LNCaP clone FGC (cell line): ENCODE measurements at regions not wholly inside any gene's neighbourhood (a gene's known extent, or its start where the extent isn't known, plus 50 kb on each side); places are given as distances from the start of the nearest gene placed in this dataset.

Source experiments
- DNase-seq: peaks from one replicate; pipeline ENCODE4 v3.0.0-alpha.2; 2011; ENCODE audit warnings: low read depth
- H3K4me3 ChIP-seq: 2 replicates; pipeline ENCODE4 v1.5.1; 2011; ENCODE audit warnings: mild to moderate bottlenecking, low read depth, low read length, control low read depth
- TF ChIP-seq, protein P1 (sequence below): IDR thresholded peaks from 2 replicates; pipeline ENCODE4 v1.5.1; 2012; ENCODE audit warnings: mild to moderate bottlenecking; ENCODE audit not compliant: control insufficient read depth, insufficient read depth; ENCODE audit errors: extremely low read depth

DNA sequence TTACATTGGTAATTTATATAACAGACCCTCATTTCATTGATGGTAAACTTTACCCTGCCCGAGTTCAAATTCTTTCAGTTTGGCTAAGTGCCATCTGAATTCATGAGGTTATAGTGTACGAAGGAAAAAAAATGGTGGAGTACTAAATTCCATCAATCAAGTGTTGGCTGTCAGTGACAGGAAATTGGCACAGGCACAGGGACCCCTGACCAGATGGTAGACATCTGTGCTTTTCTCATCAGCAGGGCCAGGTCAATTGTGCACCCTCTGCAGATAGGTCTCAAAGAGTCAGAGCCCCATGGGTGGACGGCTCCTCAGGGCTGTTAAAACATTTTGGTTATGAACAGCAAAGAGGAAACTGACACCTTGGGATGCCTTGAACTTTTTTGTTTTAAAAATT lies 439.2 kb downstream of the SETBP1 start:
- TF ChIP-seq, protein P1, sequence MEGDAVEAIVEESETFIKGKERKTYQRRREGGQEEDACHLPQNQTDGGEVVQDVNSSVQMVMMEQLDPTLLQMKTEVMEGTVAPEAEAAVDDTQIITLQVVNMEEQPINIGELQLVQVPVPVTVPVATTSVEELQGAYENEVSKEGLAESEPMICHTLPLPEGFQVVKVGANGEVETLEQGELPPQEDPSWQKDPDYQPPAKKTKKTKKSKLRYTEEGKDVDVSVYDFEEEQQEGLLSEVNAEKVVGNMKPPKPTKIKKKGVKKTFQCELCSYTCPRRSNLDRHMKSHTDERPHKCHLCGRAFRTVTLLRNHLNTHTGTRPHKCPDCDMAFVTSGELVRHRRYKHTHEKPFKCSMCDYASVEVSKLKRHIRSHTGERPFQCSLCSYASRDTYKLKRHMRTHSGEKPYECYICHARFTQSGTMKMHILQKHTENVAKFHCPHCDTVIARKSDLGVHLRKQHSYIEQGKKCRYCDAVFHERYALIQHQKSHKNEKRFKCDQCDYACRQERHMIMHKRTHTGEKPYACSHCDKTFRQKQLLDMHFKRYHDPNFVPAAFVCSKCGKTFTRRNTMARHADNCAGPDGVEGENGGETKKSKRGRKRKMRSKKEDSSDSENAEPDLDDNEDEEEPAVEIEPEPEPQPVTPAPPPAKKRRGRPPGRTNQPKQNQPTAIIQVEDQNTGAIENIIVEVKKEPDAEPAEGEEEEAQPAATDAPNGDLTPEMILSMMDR: no peak
- DNase-seq: no peak
- no peak overlapping the region for H3K4me3 ChIP-seq

DNA sequence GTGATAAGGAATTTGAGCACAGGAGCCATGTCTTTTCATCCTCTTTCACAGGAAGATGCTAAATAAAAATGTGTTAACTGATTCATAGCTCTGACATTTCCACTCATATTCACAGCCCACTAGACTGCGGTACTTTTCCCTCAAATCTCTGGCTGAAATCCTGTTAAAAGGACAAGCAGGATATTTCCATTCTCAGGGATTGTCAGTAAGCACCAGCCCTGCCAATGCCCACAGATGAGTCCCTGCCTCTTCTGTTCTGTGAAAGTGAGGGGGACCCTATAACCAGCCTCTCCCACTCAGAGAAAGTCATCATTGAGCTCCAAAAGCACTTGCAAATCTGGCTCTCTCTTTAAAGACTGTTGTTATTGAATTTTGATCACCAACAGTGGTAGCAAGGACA lies 440.5 kb downstream of the SETBP1 start:
- TF ChIP-seq, protein P1: no peak
- no peak overlapping the region for H3K4me3 ChIP-seq
- DNase-seq: no peak

DNA sequence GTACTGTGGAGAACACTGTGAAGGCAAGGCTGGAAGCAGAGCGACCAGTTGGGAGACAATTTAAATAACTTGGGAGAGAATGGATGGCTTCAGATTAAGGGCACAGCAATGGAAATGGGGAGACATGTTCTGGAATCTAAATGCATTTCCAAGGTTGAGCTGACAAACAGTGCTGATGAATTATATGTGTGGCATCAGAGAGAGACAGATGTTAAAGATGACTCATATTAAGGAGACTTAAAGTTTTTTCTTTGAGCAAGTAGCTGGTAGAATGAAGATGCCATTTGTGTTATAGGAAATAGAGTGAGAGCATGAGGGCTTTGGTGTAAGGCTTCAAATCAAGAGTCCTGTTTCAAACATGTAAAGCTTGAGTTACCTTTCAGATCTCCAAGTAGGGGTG lies 441.8 kb downstream of the SETBP1 start:
- TF ChIP-seq, protein P1: no peak
- DNase-seq: no peak
- no peak overlapping the region for H3K4me3 ChIP-seq

DNA sequence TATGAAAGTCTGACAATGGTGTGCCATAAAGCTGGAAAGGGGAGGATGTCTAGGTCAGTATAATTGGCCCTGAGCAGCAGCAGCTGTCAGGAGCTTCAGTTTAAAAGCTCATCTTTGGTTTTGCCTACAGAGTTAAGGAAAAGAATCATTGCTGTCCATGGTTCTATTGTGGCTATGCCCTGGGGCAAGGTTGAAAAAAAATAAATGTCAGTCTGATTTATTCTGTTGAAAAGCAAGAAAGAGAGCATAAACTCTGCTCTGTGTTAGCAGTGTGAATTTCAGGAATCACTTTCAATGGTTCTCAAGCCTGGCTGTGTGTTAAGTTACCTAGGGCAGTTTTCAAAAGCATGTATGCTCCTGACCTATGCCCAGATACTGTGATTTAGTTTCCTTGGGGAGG lies 446.7 kb downstream of the SETBP1 start:
- TF ChIP-seq, protein P1: no peak
- DNase-seq: no peak
- H3K4me3 ChIP-seq: no peak overlapping the region

DNA sequence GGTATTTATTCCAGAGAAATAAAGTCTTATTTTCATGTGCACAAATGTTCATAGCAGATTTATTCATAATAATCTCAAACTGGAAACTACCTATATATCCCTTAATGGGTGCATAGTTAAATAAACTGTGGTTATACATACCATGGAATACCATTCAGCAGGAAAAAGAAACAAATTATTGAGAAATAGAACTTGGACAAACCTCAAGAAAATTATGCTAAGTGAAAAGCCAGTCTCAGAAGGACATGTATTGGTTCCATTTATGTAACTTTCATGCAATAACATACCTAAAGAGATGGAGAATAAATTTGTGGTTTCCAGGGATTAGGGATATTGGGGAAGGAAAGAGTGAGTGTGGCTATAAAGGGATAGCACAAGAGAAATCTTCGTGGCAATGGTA lies 452.6 kb downstream of the SETBP1 start:
- H3K4me3 ChIP-seq: no peak overlapping the region
- no peak for DNase-seq
- TF ChIP-seq, protein P1: no peak

DNA sequence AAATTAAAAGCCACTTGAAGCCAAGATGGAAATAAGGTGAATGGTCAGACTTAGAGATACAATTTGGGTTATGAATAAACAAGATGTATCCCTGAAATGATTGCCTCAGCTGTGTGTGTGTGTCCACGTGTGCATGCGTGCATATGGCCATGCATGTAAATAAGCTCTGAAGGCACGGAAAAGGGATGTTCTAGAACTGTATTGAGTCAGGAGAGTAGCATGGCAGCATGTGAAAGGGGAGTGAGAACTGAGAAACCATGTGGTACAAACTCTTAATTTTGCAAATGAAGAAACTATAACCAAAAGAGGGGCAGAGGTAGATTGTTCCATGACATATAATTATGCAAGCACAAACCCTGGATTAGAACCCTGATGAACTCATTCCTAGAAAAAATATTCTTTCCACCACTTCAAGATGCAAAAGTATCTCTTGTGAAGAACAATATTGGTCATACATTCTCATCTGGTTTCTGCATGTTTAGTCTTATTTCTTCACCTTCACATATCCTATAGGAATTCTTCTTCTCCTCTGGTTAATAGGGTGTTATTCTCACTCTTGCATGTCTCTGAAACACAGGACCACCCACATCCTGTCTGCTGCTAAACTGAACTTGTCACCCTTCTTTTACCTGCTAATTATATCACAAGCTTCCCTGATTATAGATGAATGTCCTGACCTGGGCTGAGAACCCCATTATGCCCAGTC lies 455.8 kb downstream of the SETBP1 start:
- H3K4me3 ChIP-seq: no peak overlapping the region
- no peak for DNase-seq
- TF ChIP-seq, protein P1: no peak

DNA sequence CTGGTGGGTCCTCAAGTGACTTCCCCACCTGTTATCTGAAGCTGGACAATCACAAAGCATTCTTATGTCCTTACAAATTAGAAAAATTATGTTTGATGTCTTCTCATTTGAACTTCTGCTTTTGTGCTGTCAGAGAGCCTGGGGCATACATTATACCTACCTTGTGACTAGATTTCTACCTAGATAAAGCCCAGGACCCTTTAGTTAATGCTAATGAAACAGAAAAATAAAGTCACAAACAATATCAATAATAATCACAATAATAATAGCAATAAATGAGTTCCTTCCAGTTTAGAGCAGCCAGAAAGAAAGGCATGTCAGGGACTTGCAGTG lies 456.4 kb downstream of the SETBP1 start:
- DNase-seq: no peak
- TF ChIP-seq, protein P1: no peak
- H3K4me3 ChIP-seq: no peak overlapping the region
